GM21576 (cell line): ENCODE measurements at regions not wholly inside any gene's neighbourhood (a gene's known extent, or its start where the extent isn't known, plus 50 kb on each side); places are given as distances from the start of the nearest gene placed in this dataset.
"Not testable (repeated sequence)": the region's sequence is repeated elsewhere in the genome, so short reads cannot be mapped to it uniquely, and the experiment has no call there.

Experiments used
- ATAC-seq: cut with Tn5 transposase; IDR thresholded peaks from one replicate; pipeline ENCODE4 v1.9.1; 2021; ENCODE audit warnings: mild to moderate bottlenecking, moderate library complexity; ENCODE audit not compliant: unreplicated experiment

GRCh38 chr1:78203410-78203982 lies 157.7 kb downstream of the GIPC2 start:
- not testable (repeated sequence) for ATAC-seq

GRCh38 chr1:78210175-78210574 lies 164.4 kb downstream of the GIPC2 start:
- ATAC-seq = no peak

DNA sequence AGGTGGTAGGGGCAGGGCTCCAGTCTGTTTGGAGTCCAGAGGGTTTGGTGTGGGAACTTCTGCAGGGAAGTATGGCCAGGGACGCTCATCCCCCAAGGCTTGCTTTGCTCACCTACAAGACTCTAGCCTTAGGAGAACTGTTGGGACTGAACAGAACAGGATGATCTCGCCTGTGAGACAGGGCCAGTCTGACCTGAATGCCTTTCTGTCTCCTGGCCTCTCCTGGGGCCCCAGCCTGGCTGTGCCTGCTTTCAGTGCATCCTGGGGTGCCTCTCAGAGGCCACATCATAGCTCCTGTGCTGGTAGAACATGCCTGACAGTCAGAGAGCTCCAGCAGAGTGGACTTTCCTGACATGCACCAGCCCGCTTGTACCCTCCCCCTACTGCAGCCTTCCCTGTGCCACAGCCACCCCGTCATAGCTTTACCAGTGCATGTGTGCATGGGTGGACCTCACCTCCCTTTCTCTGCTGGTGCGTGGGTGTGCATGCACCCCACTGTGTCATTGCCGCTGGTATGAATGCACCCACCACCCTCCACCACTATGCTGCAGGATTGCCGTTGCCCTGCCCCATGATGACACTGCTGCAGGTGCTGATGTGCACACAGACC lies 165.8 kb downstream of the GIPC2 start:
- no peak for ATAC-seq

GRCh38 chr1:78214334-78214733 lies 168.6 kb downstream of the GIPC2 start:
- ATAC-seq = no peak

GRCh38 chr1:78222225-78222959 lies 176.6 kb downstream of the GIPC2 start:
- no peak for ATAC-seq

DNA sequence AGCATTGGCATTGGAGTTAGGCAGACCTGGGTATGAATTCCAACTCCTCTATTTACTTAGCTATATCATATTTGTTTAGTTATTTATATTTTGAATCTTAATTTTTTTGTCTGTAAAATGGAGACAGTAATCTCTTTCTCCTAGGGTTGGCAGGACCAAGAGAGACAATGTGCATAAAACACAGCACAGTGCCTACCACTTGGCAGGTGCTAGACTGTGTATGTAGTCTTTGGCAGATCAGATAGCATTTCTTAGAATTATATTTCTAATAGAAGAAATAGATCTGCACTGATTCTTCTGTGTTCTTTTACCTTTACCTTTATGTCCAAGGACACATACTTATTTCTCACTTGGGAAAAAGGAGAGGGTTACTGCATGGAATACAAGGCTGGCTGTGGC lies 177.2 kb downstream of the GIPC2 start:
- no peak for ATAC-seq

- ATAC-seq = no peak
Observed at GRCh38 chr1:78223417-78224215, 177.8 kb downstream of the GIPC2 start.

DNA sequence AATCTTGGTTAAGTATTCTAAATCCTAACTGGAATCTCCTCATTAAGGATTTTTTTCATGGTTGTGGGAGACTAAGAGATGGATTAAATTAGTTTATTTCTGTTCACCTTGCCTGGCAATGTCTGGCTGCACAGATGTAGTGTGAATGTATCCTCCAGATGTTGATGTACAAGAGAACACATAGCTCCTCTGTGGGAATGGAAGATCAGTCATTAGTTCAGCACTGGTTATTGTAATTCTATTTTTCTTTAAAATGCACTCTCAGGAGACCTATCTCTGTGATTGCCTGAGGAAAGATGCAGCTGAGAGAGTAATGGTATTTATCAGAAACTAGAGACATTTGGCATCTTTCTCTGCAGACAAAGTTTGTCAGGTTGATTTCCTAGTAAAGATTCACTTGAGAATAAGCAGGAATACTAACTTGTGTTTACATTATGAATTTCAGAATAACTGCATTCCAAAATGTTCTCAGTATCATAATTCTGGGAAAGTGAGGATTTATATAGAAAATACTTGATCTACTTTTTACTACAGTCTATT lies 178.6 kb downstream of the GIPC2 start:
- ATAC-seq = no peak

DNA sequence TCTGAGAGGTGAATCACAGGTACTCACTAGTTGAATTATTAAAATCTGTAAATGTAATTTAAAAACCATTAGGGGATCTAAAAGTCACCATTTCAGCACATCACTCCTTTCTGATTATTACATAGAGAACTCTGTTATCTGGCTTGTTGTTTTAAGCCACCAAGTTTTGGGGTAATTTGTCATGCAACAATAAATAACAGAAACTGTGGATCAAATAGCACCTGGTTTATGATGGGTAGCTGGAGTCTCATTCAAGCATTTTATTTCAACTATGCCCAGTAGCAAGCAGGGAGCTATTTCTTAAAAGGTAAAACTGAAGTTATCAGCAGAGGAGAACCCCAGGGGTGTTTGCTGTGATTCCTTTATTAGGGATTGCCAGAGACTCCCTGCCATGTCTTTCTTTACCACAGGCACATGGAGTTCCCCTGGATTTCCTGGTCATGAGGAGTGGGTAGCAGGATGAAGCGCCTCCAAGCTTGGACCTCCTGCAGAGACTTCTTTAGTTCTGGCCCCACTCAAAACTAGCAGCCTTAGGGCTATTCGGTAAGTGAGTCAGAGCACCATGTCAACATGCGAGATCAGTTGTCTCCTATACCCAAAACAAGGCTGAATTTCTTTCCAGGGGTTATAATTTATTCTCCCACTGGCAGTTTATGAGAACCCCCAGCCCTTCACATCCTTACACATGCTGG lies 179.2 kb downstream of the GIPC2 start:
- ATAC-seq = no peak

DNA sequence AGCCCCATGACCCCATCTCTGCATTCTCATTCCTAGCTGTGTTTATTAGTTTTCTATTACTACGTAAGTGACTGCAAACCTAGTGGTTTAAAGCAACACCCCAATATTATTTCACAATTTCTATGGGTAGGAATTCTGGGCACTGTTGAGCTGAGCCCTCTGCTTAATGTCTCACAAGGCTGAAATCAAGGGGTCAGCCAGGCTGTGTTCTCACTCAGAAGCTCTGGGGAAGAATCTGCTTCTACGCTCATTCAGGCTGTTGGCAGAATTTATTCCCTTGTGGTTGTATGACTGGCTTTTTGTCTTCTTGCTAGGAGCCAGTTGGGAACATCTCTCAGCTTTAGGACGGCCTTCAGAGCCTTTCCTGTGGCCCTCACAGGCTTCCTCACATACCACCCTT lies 181.0 kb downstream of the GIPC2 start:
- no peak for ATAC-seq

DNA sequence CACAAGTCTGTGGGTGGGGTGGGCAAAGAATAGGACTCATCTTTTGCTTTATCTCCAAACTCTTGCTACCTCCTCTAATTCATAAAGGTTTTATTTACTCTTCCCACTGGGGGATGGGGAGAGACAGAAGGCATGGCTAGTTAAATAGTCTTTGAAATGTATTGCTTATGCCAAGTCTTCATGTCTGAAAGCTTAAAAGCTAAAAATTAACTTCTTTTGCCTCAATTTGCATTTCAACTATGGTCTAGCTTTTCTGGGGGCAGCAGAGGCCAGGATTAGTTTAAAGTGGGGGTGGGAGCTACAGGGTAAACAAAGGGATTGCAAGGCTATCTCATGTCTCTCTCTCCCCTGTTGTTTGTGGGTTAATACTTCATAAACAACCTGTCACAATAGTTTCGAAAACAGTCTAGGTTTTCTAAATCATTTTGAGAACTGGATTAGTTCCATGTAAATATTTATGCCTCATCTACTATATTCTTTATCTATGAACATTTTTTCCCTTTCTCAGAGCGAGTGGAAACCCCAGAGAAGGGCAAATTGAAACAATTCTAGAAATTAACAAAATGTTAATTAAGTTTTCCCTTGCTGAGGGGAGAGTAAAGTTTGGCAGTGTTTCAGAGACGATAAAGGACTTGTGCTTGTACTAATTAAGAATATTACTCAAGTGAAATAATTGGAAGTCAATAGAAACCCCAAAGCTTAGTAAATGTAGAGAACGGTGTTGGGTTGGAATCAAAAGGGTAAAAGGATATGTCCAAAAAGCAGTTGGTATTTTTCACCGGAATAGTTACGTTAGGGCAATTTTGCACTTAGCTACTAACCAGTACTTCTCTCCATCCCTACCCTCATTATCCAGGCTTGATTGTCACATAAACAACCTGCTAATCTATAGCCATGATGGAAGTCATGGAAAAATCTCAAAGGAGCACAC lies 182.2 kb downstream of the GIPC2 start:
- no peak for ATAC-seq

- ATAC-seq = no peak
Observed at GRCh38 chr1:78229344-78229743, 183.6 kb downstream of the GIPC2 start.

DNA sequence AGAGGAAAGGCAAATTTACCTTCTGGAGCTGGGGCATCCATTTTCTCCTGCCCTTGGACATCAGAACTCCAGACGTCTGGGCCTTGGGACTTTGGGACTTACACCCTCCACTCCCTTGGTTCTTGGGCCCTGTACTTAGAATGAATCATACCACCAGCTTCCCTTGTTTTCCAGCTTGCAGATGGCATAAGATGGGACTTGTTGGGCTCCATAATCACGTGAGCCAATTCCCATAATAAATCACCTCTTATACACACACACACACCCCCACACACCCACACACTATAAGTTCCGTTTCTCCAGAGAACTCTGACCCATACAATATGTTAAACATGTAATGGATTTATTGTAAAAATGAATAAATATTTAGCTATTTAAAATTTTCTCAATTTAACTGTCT lies 185.7 kb downstream of the GIPC2 start:
- no peak for ATAC-seq

- no peak for ATAC-seq
Observed at GRCh38 chr1:78231894-78232293, 186.1 kb downstream of the GIPC2 start.

DNA sequence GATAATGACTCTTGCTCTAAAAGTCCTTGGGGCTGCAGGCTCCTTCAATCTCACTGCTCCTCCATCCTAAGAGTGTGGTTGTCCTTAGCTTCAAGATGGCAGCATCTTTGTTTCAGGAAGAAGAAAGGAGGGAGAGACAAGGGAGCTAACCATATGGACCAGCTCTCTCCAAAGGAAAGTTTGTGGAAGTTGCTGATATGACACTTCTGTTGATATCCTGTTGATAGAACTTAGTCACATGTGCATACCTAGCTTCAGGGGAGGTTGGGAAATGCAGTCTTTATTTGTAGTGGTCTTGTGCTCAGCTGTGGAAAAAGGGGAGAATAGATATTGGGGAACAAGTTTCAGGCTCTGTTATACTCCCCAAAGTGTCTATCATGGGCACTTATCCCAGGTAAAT lies 186.9 kb downstream of the GIPC2 start:
- no peak for ATAC-seq

- ATAC-seq = no peak
Observed at GRCh38 chr1:78234496-78234895, 188.7 kb downstream of the GIPC2 start.

DNA sequence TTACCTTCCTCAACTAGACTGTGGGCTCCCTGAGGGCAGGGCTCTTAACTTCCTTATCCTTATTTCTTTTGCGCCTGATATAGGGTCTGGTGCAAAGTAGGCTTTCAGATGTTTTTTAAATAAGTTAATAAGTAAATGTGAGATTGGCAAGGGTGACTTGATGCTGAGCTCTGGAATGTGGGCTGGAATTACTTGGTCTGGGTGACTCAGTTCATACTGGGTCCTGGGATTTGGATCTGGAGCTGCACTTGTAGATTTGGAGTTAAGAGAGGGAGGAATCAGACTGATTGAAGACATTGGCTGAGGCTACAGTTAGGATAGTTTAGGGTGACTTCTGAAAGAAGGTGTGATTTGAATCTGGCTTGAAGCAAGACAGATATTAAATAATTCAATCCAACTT lies 190.9 kb downstream of the GIPC2 start:
- no peak for ATAC-seq

DNA sequence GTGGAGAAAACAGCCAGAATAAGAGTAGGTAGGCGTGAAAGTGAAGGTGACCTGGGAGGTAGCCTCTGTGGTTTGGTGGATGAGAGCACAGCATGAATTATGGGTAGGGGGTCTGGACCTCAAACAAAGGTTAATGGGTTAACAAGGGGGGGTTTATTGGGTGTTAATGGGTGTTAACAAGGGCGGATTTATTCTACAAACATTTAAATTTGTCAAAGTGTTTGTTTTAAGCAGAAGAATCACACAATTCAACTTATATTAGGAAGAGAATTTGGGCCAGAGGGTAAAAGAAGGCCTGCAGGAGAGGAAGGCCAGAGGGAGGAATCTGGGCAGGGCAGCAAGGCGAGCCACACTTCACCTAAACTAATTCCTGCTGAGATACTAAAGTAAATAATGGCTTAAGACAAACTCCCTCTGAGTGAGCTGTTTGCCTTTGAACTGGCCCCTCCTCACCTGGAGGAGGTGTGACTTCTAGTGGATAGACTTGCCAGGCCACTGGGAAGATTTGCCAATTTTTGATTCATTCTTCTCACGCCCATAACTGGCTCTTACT lies 191.7 kb downstream of the GIPC2 start:
- ATAC-seq = no peak

DNA sequence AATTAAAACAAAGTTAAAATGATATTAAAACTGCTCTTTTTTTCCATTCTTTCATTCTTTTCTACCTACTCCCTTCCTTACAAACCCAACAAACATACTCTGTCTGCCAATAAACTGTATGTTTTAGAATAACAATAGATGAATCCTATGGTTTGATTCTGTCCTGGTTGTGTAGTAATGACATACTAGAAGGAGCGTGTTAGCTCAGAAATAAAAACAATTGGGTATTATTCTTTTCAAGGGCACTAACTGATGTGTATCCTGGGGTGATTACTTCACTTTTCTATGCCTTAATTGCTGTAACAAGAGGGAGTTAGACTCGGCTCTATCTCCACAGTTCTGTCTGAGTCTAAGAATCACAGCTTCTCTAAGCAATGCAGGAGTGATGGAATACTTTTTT lies 194.4 kb downstream of the GIPC2 start:
- no peak for ATAC-seq
